ENCODE measurements at regions not wholly inside any gene's neighbourhood (a gene's known extent, or its start where the extent isn't known, plus 50 kb on each side); places are given as distances from the start of the nearest gene placed in this dataset.

DNA sequence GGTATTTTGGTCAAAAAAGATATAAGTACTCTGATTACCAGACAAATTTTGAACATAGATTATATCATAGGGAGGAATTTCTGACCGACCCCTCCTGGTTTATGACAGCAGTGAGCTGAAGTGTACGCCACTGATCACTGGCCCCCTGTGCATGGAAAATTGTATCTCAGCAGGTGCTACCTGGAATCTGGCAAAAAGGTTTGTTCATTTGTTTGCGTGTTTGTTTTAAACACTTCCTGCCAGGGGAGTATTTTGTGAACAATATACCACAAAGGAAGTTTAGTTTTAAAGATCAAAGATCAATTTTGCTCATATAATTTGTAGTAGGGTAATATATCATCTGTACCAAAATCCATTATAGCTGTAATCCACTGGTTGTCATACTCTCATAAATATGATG, 219.7 kb upstream of the TENM3 start:
- TF ChIP-seq, protein P1, sequence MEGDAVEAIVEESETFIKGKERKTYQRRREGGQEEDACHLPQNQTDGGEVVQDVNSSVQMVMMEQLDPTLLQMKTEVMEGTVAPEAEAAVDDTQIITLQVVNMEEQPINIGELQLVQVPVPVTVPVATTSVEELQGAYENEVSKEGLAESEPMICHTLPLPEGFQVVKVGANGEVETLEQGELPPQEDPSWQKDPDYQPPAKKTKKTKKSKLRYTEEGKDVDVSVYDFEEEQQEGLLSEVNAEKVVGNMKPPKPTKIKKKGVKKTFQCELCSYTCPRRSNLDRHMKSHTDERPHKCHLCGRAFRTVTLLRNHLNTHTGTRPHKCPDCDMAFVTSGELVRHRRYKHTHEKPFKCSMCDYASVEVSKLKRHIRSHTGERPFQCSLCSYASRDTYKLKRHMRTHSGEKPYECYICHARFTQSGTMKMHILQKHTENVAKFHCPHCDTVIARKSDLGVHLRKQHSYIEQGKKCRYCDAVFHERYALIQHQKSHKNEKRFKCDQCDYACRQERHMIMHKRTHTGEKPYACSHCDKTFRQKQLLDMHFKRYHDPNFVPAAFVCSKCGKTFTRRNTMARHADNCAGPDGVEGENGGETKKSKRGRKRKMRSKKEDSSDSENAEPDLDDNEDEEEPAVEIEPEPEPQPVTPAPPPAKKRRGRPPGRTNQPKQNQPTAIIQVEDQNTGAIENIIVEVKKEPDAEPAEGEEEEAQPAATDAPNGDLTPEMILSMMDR (IDR thresholded peaks at IDR 0.05): no peak
- no peak for TF ChIP-seq POLR2A (IDR thresholded peaks at IDR 0.05)
